Keratinocyte (primary cell): ENCODE measurements at regions not wholly inside any gene's neighbourhood (a gene's known extent, or its start where the extent isn't known, plus 50 kb on each side); places are given as distances from the start of the nearest gene placed in this dataset.

Experiments
- DNase-seq: peaks from one replicate; pipeline ENCODE4 v3.0.0-alpha.2; 2011; ENCODE audit warnings: low read depth, missing footprints, low spot score
- FAIRE-seq: peaks from 2 replicates; lab custom pipeline; 2011; peaks lifted over from hg19 to GRCh38; lab: Jason Lieb, UNC
- H2AFZ ChIP-seq: 2 replicates; pipeline ENCODE4 v1.6.0; 2012; ENCODE audit warnings: low read length, control low read depth, inconsistent platforms; ENCODE audit not compliant: control insufficient read depth
- H3K27ac ChIP-seq: 2 replicates; pipeline ENCODE4 v1.5.1; 2011; ENCODE audit warnings: low read length; ENCODE audit not compliant: control insufficient read depth, insufficient read depth
- H3K27me3 ChIP-seq: 3 replicates; pipeline ENCODE4 v1.6.0; 2011; ENCODE audit warnings: low read length; ENCODE audit not compliant: control insufficient read depth, insufficient read depth; ENCODE audit errors: extremely low read depth
- H3K36me3 ChIP-seq, 2 experiments: 2 replicates in 1 of 2; 3 replicates in 1 of 2; pipeline ENCODE4 v1.5.1; 2011; ENCODE audit warnings: low read length in 2 of 2, mild to moderate bottlenecking in 1 of 2; ENCODE audit not compliant: control insufficient read depth in 2 of 2, insufficient read depth in 2 of 2; ENCODE audit errors: extremely low read depth in 1 of 2
- H3K4me1 ChIP-seq: 3 replicates; pipeline ENCODE4 v1.5.1; 2011; ENCODE audit warnings: low read length; ENCODE audit not compliant: control insufficient read depth, insufficient read depth; ENCODE audit errors: extremely low read depth
- H3K4me2 ChIP-seq: 3 replicates; pipeline ENCODE4 v1.6.0; 2011; ENCODE audit warnings: low read depth, low read length; ENCODE audit not compliant: control insufficient read depth, insufficient read depth; ENCODE audit errors: extremely low read depth
- H3K4me3 ChIP-seq, 3 experiments: fragments of 200-600 bp in 1 of 3; sonication (generic) in 1 of 3; 2 replicates in 2 of 3; 3 replicates in 1 of 3; pipeline ENCODE4 v1.5.1; 2011 to 2016; ENCODE audit warnings: low read length in 3 of 3, mild to moderate bottlenecking in 3 of 3, control low read depth in 2 of 3, inconsistent platforms in 1 of 3, low read depth in 1 of 3, mixed read lengths in 1 of 3, mixed run types in 1 of 3, moderate library complexity in 1 of 3; ENCODE audit not compliant: control insufficient read depth in 2 of 3, insufficient read depth in 2 of 3; ENCODE audit errors: extremely low read depth in 1 of 3
- H3K79me2 ChIP-seq: 2 replicates; pipeline ENCODE4 v1.6.0; 2012; ENCODE audit warnings: low read length; ENCODE audit not compliant: control insufficient read depth, insufficient read depth
- H3K9ac ChIP-seq: 3 replicates; pipeline ENCODE4 v1.6.0; 2011; ENCODE audit warnings: low read length; ENCODE audit not compliant: control insufficient read depth, insufficient read depth; ENCODE audit errors: extremely low read depth
- H3K9me1 ChIP-seq: 3 replicates; pipeline ENCODE4 v1.6.0; 2011; ENCODE audit warnings: low read length; ENCODE audit not compliant: control insufficient read depth, insufficient read depth; ENCODE audit errors: extremely low read depth
- H3K9me3 ChIP-seq: 2 replicates; pipeline ENCODE4 v1.5.1; 2012; ENCODE audit warnings: low read depth, low read length; ENCODE audit not compliant: control insufficient read depth
- H4K20me1 ChIP-seq: 3 replicates; pipeline ENCODE4 v1.6.0; 2011; ENCODE audit warnings: low read length; ENCODE audit not compliant: control insufficient read depth, insufficient read depth; ENCODE audit errors: extremely low read depth
- EZH2 ChIP-seq: IDR thresholded peaks from one replicate; pipeline ENCODE4 v1.6.1; 2012; ENCODE audit warnings: inconsistent platforms, mild to moderate bottlenecking, low read length, moderate library complexity
- dilution Hi-C: fragments of 300-500 bp; cut with MboI; formaldehyde crosslinking; loops from one replicate; pipeline ENCODE4 v1.7.0; 2020; ENCODE audit warnings: low sequenced_read_pairs; ENCODE audit not compliant: extremely low pct_ligation_motif_present
- TF ChIP-seq, protein P1 (sequence below), 3 experiments: IDR thresholded peaks in 1 of 3; conservative IDR thresholded peaks in 1 of 3; optimal IDR thresholded peaks in 1 of 3; 2 replicates in 2 of 3; 3 replicates in 1 of 3; pipeline versions ENCODE3 to v1.5.1; 2011; ENCODE audit warnings: low read length in 3 of 3, mild to moderate bottlenecking in 3 of 3, moderate library complexity in 2 of 3, control low read depth in 1 of 3, inconsistent platforms in 1 of 3; ENCODE audit not compliant: insufficient read depth in 2 of 3; ENCODE audit errors: extremely low read depth in 1 of 3

DNA sequence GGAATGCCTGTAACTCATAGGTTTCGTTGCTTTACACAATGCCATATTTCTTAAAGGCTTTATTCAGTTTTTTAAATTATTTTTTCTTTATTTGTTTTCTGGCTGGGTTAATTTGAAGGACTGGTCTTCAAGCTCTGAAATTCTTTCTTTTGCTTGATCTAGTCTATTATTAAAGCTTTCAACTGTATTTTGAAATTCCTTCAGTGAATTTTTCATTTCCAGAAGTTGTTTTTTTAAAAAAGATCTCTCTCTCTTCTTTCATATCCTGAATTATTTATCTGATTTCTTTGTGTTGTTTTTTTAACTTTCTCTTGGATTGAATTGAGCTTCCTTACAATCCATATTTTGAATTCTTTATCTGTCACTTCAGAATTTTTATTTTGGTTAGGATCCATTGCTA, 239.9 kb upstream of the CTAGE1 start:
- H3K36me3 ChIP-seq = no peaks in the 10 kb centered on the region

DNA sequence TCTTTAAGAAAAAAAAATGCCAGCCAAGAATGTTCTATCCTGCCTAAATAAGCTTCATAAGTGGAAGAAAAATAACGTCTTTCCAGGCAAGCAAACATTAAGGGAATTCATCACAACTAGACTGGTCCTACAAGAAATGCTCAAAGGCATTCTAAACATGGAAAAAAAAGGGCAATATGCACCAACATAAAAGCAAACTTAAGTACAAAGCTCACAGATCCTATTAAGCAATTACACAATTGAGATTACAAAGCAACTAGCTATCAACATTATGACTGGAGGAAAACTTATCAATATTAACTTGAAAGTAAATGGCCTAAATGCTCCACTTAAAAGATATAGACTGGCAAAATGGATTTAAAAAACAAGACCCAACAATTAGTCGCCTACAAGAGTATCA, 240.6 kb upstream of the CTAGE1 start:
- H3K9me1 ChIP-seq = no peaks in the 10 kb centered on the region
- dilution Hi-C loops = no loop called here
- no peaks in the 10 kb centered on the region for H3K4me1 ChIP-seq
- no peak overlapping the region for H3K9ac ChIP-seq
- DNase-seq (no peak), FAIRE-seq (no peak)
- no peaks in the 10 kb centered on the region for H3K27me3 ChIP-seq
- H3K9me3 ChIP-seq = no peaks in the 10 kb centered on the region
- no peak overlapping the region for H3K4me3 ChIP-seq
- H4K20me1 ChIP-seq = no peaks in the 10 kb centered on the region
- H2AFZ ChIP-seq = no peak overlapping the region
- no peak overlapping the region for H3K27ac ChIP-seq
- no peaks in the 10 kb centered on the region for H3K36me3 ChIP-seq
- no peaks in the 10 kb centered on the region for H3K79me2 ChIP-seq
- H3K4me2 ChIP-seq = no peak overlapping the region
- TF ChIP-seq, protein P1, sequence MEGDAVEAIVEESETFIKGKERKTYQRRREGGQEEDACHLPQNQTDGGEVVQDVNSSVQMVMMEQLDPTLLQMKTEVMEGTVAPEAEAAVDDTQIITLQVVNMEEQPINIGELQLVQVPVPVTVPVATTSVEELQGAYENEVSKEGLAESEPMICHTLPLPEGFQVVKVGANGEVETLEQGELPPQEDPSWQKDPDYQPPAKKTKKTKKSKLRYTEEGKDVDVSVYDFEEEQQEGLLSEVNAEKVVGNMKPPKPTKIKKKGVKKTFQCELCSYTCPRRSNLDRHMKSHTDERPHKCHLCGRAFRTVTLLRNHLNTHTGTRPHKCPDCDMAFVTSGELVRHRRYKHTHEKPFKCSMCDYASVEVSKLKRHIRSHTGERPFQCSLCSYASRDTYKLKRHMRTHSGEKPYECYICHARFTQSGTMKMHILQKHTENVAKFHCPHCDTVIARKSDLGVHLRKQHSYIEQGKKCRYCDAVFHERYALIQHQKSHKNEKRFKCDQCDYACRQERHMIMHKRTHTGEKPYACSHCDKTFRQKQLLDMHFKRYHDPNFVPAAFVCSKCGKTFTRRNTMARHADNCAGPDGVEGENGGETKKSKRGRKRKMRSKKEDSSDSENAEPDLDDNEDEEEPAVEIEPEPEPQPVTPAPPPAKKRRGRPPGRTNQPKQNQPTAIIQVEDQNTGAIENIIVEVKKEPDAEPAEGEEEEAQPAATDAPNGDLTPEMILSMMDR (optimal IDR thresholded peaks at IDR 0.05 in 1 of 3, IDR thresholded peaks at IDR 0.05 in 1 of 3, conservative IDR thresholded peaks at IDR 0.05 in 1 of 3; ENCODE audit: extremely low read depth in 1 of 3, insufficient read depth in 2 of 3, low read length in 3 of 3) = no peak
- no peak for TF ChIP-seq EZH2

More for the DNA sequence above, 239.9 kb upstream of the CTAGE1 start:
- Histone ChIP-seq H3K9me3 (no peaks in the 10 kb centered on the region), H3K4me1 (no peaks in the 10 kb centered on the region), H3K4me3 (no peak overlapping the region), H3K9ac (no peak overlapping the region), H3K9me1 (no peaks in the 10 kb centered on the region), H2AFZ (no peak overlapping the region), H3K79me2 (no peaks in the 10 kb centered on the region), H3K27me3 (no peaks in the 10 kb centered on the region), H3K4me2 (no peak overlapping the region), H3K27ac (no peak overlapping the region), H4K20me1 (no peaks in the 10 kb centered on the region)
- dilution Hi-C loops = no loop called here
- TF ChIP-seq, protein P1 (optimal IDR thresholded peaks at IDR 0.05 in 1 of 3, IDR thresholded peaks at IDR 0.05 in 1 of 3, conservative IDR thresholded peaks at IDR 0.05 in 1 of 3; ENCODE audit: extremely low read depth in 1 of 3, insufficient read depth in 2 of 3, low read length in 3 of 3) = no peak
- TF ChIP-seq EZH2 = no peak
- FAIRE-seq (no peak), DNase-seq (no peak)
